HG02588 (cell line): ENCODE measurements at regions not wholly inside any gene's neighbourhood (a gene's known extent, or its start where the extent isn't known, plus 50 kb on each side); places are given as distances from the start of the nearest gene placed in this dataset.
"Not testable (repeated sequence)": the region's sequence is repeated elsewhere in the genome, so short reads cannot be mapped to it uniquely, and the experiment has no call there.

Source experiments
- ATAC-seq: cut with Tn5 transposase; IDR thresholded peaks from one replicate; pipeline ENCODE4 v1.9.1; 2021; ENCODE audit warnings: mild to moderate bottlenecking, moderate library complexity; ENCODE audit not compliant: unreplicated experiment

DNA sequence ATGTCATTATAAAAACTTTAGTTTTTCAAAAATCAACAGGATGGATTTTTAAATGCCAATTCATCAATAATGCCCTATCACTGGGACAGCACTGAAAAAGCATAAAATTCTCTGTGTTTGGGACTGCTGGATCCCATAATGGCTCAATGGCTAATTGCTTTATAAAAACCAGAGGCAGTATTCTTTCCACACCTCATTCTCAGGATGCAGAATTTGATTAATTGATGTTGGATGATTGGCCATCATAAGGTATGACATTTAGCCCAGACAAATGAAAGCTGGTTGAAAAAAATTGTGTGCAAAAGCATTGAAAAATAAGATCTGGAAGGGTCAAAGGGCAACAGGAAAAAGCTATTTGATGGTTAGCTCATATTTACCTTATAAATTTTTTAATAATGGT lies 362.2 kb upstream of the SNX7 start:
- ATAC-seq: no peak

- no peak for ATAC-seq
These were observed 363.2 kb upstream of the SNX7 start for GRCh38 chr1:98298319-98298718.

GRCh38 chr1:98296681-98297080 lies 364.8 kb upstream of the SNX7 start:
- no peak for ATAC-seq

DNA sequence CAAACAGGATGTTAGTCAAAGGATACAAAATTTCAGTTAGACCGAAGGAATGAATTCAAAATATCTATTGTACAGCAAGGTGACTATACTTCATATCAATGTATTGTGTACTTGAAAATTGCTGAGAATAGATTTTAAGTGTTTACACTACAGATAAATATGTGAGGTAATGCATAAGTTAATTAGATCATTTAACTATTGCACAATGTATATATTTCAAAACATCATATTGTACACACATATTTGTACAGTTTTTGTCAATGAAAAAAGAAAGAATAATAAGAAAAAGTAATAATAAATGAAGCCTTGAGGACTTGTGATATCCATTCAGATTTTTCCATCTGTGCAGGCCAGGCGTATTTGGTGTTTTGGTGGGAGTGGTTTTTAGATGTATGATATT lies 367.4 kb upstream of the SNX7 start:
- no peak for ATAC-seq

GRCh38 chr1:98292994-98293393 lies 368.5 kb upstream of the SNX7 start:
- no peak for ATAC-seq

GRCh38 chr1:98289311-98289710 lies 368.5 kb upstream of the DPYD start:
- ATAC-seq: no peak

GRCh38 chr1:98288494-98288893 lies 367.7 kb upstream of the DPYD start:
- no peak for ATAC-seq

GRCh38 chr1:98287626-98288025 lies 366.8 kb upstream of the DPYD start:
- ATAC-seq: no peak

DNA sequence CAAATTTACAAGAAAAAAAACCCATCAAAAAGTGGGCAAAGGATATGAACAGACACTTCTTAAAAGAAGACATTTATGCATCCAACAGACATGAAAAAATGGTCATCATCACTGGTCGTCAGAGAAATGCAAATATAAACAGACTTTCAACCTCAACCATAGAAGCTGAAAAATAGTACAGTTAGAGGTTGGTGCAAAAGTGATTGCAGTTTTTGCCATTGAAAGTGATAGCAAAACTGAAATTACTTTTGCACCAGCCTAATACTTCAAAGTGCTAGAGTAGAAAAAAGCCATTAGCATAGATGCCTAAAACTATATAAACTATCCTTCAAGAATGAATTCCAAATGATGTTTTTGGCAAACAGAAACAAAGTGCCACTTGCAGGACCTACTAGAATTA lies 365.8 kb upstream of the DPYD start:
- ATAC-seq: no peak

GRCh38 chr1:98285286-98285685 lies 364.5 kb upstream of the DPYD start:
- ATAC-seq: not testable (repeated sequence)

DNA sequence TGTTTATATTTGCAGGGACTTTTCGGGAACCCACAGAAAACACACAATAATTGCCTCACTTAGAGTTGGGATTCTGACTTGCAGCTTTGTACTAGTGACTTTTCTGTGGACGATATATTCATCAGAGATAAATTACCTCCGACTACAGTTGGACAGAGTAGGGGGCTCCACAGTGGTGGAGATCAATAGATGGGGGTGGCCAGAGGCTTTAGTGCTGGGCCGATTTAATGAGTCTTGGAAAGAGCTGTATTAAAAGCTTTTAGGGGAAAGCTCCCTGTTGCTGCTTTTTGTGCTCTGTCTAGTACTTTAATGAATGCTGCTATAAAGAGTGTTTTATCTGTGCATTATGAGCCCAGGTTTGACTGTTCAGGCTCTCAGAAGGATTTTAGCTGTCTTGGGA lies 359.2 kb upstream of the DPYD start:
- ATAC-seq: no peak

- ATAC-seq: no peak
These were observed 357.2 kb upstream of the DPYD start for GRCh38 chr1:98278055-98278454.

DNA sequence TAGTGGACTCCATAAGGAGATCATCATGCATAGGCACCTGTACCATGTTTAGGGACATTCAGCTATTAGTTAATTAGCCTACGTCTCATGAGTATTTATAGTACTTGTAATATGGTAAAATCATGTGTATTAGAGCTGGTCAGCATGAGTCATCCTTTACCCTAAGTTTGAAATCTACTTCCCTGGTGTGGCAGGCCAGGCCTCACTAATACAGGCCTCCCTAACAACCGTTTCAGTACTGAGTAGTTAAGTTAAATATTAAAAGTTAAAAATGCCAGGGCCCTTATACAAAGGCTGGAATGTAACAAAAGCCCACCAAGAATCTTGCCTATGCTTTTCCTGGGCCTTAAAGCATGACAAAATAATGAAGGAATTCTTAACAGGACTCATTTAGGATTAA lies 356.3 kb upstream of the DPYD start:
- ATAC-seq: no peak

- no peak for ATAC-seq
These were observed 355.7 kb upstream of the DPYD start for GRCh38 chr1:98276514-98276913.

DNA sequence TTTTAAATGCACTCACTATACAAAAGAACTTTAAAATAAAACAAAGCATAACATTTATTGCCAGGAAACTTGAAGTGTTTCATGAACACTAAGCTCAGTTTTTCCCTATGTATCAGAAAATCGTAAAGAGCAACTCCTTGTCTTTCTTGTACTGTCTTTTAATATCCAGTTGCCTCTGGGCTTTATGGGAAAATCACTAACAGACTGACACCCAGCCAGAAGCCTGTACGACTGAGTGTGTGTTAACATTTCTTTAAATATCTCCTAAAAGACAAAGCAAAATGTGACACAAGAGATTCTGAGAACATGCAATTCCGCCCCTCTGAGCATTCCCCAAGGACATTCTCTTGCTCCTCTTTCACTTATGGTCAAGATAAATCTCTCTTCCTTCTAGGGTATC lies 347.5 kb upstream of the DPYD start:
- ATAC-seq: no peak

DNA sequence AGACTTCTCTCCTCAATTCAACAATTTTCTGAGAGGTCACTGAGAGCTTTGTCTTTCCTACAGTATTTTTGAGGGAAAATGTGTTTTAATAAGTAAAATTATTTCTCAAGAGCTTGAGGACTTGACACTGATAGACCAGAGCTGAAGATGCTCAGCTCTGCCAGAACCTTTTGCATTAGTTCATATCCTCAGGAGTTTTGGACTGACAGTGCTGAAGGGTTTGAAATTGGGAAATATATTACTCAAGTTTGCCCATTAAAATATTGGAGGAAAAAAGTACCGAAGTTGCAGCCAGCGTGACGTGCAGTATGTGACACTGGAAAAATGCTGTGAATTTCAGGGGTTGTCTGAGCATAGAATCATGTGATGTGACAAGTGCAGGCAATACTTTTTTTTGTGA lies 346.6 kb upstream of the DPYD start:
- no peak for ATAC-seq

DNA sequence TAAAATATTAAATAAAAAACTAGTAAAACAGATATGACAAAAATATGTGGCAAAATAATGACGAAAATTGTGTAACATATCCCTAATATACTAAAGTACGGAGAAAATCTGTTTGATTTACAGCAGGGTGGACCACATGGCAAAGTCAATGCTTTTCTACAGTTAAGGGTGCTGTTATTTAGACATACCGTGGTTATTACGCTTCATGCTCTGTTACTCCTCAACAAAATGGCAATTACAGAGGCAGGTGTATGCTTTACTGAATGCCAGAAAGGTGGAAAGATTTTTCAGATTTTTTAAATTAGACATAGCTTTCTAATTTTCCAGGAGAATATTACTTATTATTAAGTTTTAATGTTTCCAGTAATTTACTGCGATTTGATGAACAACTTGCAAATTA lies 343.9 kb upstream of the DPYD start:
- no peak for ATAC-seq

GRCh38 chr1:98260839-98261238 lies 340.0 kb upstream of the DPYD start:
- ATAC-seq: no peak

GRCh38 chr1:98260412-98260811 lies 339.6 kb upstream of the DPYD start:
- no peak for ATAC-seq

- ATAC-seq: no peak
These were observed 335.9 kb upstream of the DPYD start for GRCh38 chr1:98256700-98257099.

GRCh38 chr1:98253145-98253544 lies 332.3 kb upstream of the DPYD start:
- no peak for ATAC-seq

DNA sequence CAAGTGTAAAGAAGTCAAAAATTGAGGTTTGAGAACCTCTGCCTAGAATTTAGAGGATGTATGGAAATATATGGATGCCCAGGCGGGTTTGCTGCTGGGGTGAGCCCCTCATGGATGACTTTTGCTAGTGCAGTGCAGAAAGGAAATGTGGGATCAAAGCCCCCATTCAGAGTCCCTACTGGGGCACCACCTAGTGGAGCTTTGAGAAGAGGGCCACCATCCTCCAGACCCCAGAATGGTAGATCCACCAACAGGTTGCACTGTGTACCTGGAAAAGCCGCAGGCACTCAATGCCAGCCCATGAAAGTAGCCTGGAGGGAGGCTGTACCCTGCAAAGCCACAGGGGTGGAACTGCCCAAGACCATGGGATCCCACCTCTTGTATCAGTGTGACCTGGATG lies 330.7 kb upstream of the DPYD start:
- ATAC-seq: no peak

DNA sequence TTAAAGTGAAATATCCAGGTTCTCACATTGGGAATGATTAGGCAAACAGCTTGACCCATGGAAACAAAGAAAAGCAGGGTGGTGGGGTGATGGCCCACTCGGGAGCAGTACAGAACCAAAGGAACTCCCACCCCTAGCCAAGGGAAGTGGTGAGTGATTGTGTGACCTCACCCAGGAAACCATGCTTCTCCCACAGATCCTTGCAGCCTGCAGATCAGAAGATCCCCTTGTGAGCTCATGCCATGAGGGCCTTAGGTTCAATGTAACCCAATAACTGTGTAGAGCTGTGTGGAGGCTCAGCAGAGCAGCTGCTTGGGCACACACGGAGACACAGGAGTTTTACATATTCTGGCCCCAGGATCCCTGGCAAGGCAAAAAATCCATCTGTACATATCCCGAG lies 311.8 kb upstream of the DPYD start:
- no peak for ATAC-seq

DNA sequence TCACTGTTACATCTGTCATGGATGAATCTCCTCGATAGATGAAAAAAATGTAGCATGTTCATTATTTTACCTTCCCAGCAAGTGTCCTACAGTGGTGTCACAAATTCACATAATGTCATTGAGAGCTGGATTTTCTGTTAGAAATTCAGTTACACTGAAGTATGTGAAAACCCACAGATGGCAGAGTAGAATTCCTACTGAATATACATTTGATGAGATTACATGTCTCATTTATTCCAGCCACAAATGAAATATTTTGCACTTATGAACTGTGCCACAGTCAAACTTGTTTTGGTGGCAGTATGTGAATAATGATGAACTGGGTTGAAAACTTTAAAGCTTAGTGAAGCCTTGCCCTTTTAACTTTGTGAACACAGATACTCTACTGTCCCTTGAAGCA lies 301.9 kb upstream of the DPYD start:
- ATAC-seq: no peak
